SH-SY5Y (cell line): ENCODE measurements at regions not wholly inside any gene's neighbourhood (a gene's known extent, or its start where the extent isn't known, plus 50 kb on each side); places are given as distances from the start of the nearest gene placed in this dataset.

Experiments used
- GATA2 ChIP-seq: IDR thresholded peaks from 2 replicates; pipeline ENCODE4 v1.6.1; 2011; ENCODE audit warnings: mild to moderate bottlenecking, low read depth, low read length
- GATA3 ChIP-seq: IDR thresholded peaks from 2 replicates; pipeline ENCODE4 v1.6.1; 2011; ENCODE audit warnings: low read depth, mild to moderate bottlenecking, low read length, moderate library complexity

DNA sequence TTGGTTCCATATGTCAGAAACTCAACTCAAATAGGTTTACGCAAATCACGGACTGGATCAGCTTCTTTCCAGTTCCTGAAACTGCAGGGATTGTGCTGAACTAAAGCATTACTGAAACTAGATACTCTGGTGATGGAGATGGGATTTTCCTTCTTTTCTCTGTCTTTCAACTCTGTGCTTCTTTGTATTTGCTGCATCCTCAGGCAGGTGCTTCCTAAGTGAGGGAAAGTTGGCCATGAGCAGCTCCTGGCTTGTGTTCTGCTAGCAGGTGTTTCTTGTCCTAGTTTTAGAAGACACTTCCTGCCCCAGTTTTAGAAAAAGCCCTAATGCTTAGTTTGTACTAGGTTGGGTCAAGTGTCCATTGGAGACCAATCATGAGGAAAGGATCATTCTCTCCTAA is 86.7 kb upstream of the USP24 start:
- TF ChIP-seq GATA2 (no peak), GATA3 (no peak)
